Mesenchymal stem cell (in vitro differentiated cells and primary cell): ENCODE measurements at regions not wholly inside any gene's neighbourhood (a gene's known extent, or its start where the extent isn't known, plus 50 kb on each side); places are given as distances from the start of the nearest gene placed in this dataset.

Experiments used
- DNase-seq: peaks from one replicate; pipeline ENCODE4 v3.0.0-alpha.2; 2013
- H2AFZ ChIP-seq: one replicate; pipeline ENCODE4 v1.6.1; 2013; ENCODE audit warnings: low read depth, mild to moderate bottlenecking, control low read depth, inconsistent platforms, low read length, moderate library complexity
- H2AK5ac ChIP-seq: 2 replicates; pipeline ENCODE4 v1.6.1; 2013; ENCODE audit warnings: low read length, moderate library complexity, mild to moderate bottlenecking, inconsistent platforms; ENCODE audit not compliant: severe bottlenecking
- H2BK120ac ChIP-seq: one replicate; pipeline ENCODE4 v1.6.1; 2013; ENCODE audit warnings: low read depth, mild to moderate bottlenecking, inconsistent platforms, low read length, moderate library complexity
- H2BK12ac ChIP-seq, 2 experiments: one replicate each; pipeline ENCODE4 v1.6.1; 2013; ENCODE audit warnings: inconsistent platforms in 2 of 2, low read length in 2 of 2, mild to moderate bottlenecking in 2 of 2, moderate library complexity in 2 of 2, control low read depth in 1 of 2
- H2BK15ac ChIP-seq: one replicate; pipeline ENCODE4 v1.6.1; 2013; ENCODE audit warnings: mild to moderate bottlenecking, low read depth, inconsistent platforms; ENCODE audit not compliant: poor library complexity, severe bottlenecking
- H2BK5ac ChIP-seq: 2 replicates; pipeline ENCODE4 v1.6.1; 2013; ENCODE audit warnings: low read depth, mild to moderate bottlenecking, low read length, control low read depth, inconsistent platforms; ENCODE audit not compliant: poor library complexity, severe bottlenecking
- H3K14ac ChIP-seq, 2 experiments: one replicate each; pipeline ENCODE4 v1.6.1; 2013; ENCODE audit warnings: inconsistent platforms in 2 of 2, low read length in 2 of 2, control low read depth in 1 of 2, mild to moderate bottlenecking in 1 of 2, moderate library complexity in 1 of 2
- H3K18ac ChIP-seq, 2 experiments: one replicate each; pipeline ENCODE4 v1.6.1; 2013; ENCODE audit warnings: inconsistent platforms in 2 of 2, low read length in 2 of 2, control low read depth in 1 of 2, low read depth in 1 of 2, mild to moderate bottlenecking in 1 of 2
- H3K23ac ChIP-seq, 2 experiments: one replicate each; pipeline ENCODE4 v1.6.1; 2013; ENCODE audit warnings: inconsistent platforms in 2 of 2, low read length in 2 of 2, mild to moderate bottlenecking in 2 of 2, moderate library complexity in 2 of 2, control low read depth in 1 of 2
- H3K27ac ChIP-seq: 2 replicates; pipeline ENCODE4 v1.5.1; 2013; ENCODE audit warnings: mild to moderate bottlenecking, moderate library complexity, low read length, control low read depth, inconsistent platforms; ENCODE audit not compliant: poor library complexity, severe bottlenecking
- H3K27me3 ChIP-seq, 2 experiments: 2 replicates each; pipeline versions ENCODE4 v1.6.1 to v1.7.0; 2013; ENCODE audit warnings: low read length in 2 of 2, mild to moderate bottlenecking in 2 of 2, moderate library complexity in 2 of 2, control low read depth in 1 of 2, inconsistent platforms in 1 of 2; ENCODE audit not compliant: control insufficient read depth in 1 of 2, insufficient read depth in 1 of 2
- H3K36me3 ChIP-seq, 2 experiments: 2 replicates each; pipeline versions ENCODE4 v1.6.1 to v1.7.0; 2013; ENCODE audit warnings: low read length in 2 of 2, control low read depth in 1 of 2, inconsistent platforms in 1 of 2, low read depth in 1 of 2, mild to moderate bottlenecking in 1 of 2; ENCODE audit not compliant: insufficient read depth in 2 of 2, control insufficient read depth in 1 of 2
- H3K4ac ChIP-seq, 2 experiments: one replicate each; pipeline ENCODE4 v1.6.1; 2013; ENCODE audit warnings: inconsistent platforms in 2 of 2, low read length in 2 of 2, mild to moderate bottlenecking in 2 of 2, moderate library complexity in 2 of 2, control low read depth in 1 of 2, low read depth in 1 of 2
- H3K4me1 ChIP-seq: 2 replicates; pipeline ENCODE4 v1.6.1; 2013; ENCODE audit warnings: low read depth, low read length, control low read depth; ENCODE audit not compliant: control insufficient read depth, insufficient read depth
- H3K4me2 ChIP-seq: 2 replicates; pipeline ENCODE4 v1.6.1; 2013; ENCODE audit warnings: low read length, mild to moderate bottlenecking, inconsistent platforms; ENCODE audit not compliant: poor library complexity, severe bottlenecking
- H3K4me3 ChIP-seq, 2 experiments: 2 replicates each; pipeline versions ENCODE4 v1.5.1 to v1.7.0; 2013; ENCODE audit warnings: low read length in 2 of 2, mild to moderate bottlenecking in 2 of 2, control low read depth in 1 of 2, low read depth in 1 of 2; ENCODE audit not compliant: insufficient read depth in 1 of 2
- H3K79me1 ChIP-seq: replicated peaks from 2 replicates; pipeline ENCODE4 v1.6.1; 2013; ENCODE audit warnings: mild to moderate bottlenecking, control low read depth, low read length, inconsistent platforms; ENCODE audit not compliant: poor library complexity, severe bottlenecking
- H3K9ac ChIP-seq: 2 replicates; pipeline ENCODE4 v1.7.0; 2013; ENCODE audit warnings: mild to moderate bottlenecking, low read length, moderate library complexity
- H3K9me3 ChIP-seq: 2 replicates; pipeline ENCODE4 v1.7.0; 2013; ENCODE audit warnings: mild to moderate bottlenecking, low read length; ENCODE audit not compliant: control insufficient read depth
- H4K8ac ChIP-seq: one replicate; pipeline ENCODE4 v1.6.1; 2013; ENCODE audit warnings: inconsistent platforms, mild to moderate bottlenecking, low read length, moderate library complexity
- H4K91ac ChIP-seq: one replicate; pipeline ENCODE4 v1.6.1; 2013; ENCODE audit warnings: mild to moderate bottlenecking, low read length, inconsistent platforms
- WGBS: methylation state at CpG from one replicate; pipeline ENCODE4 v1.1.7; 2013; ENCODE audit warnings: mixed read lengths; 5-methylcytosine and 5-hydroxymethylcytosine counted together

- Histone ChIP-seq H3K4me1 (no peaks in the 10 kb centered on the region), H3K4me2 (no peak overlapping the region), H3K36me3 (no peaks in the 10 kb centered on the region), H2BK15ac (no peak overlapping the region), H4K8ac (no peak overlapping the region), H3K14ac (no peak overlapping the region), H3K4me3 (no peak overlapping the region), H2BK120ac (no peak overlapping the region), H4K91ac (no peak overlapping the region), H3K9ac (no peak overlapping the region), H3K18ac (no peak overlapping the region), H2AFZ (no peak overlapping the region), H2AK5ac (no peak overlapping the region), H2BK12ac (no peak overlapping the region), H3K27ac (no peak overlapping the region), H3K27me3 (no peaks in the 10 kb centered on the region), H3K79me1 (no peaks in the 10 kb centered on the region), H3K23ac (no peak overlapping the region), H3K9me3 (no peaks in the 10 kb centered on the region), H2BK5ac (no peak overlapping the region), H3K4ac (no peak overlapping the region)
- WGBS: 87% methylated on average over 3 of the region's 4 CpGs
- no peak for DNase-seq
These were observed 906.0 kb upstream of the CHAC2 start for GRCh38 chr2:52861596-52861995.

- no peak overlapping the region for H3K4me3 ChIP-seq
- no peak overlapping the region for H3K27ac ChIP-seq
- H3K9ac ChIP-seq: no peak overlapping the region
- H2BK12ac ChIP-seq: no peak overlapping the region
- no peak for DNase-seq
- H4K8ac ChIP-seq: no peak overlapping the region
- no peak overlapping the region for H2BK120ac ChIP-seq
- H3K14ac ChIP-seq: no peak overlapping the region
- H2BK5ac ChIP-seq: no peak overlapping the region
- no peaks in the 10 kb centered on the region for H3K79me1 ChIP-seq
- H3K4me1 ChIP-seq: no peaks in the 10 kb centered on the region
- H4K91ac ChIP-seq: no peak overlapping the region
- no peaks in the 10 kb centered on the region for H3K36me3 ChIP-seq
- no peak overlapping the region for H3K18ac ChIP-seq
- no peak overlapping the region for H2AK5ac ChIP-seq
- no peak overlapping the region for H2BK15ac ChIP-seq
- no peak overlapping the region for H3K23ac ChIP-seq
- H3K27me3 ChIP-seq: no peaks in the 10 kb centered on the region
- no peak overlapping the region for H2AFZ ChIP-seq
- WGBS: 94% methylated on average over 2 of the region's 2 CpGs
- H3K4me2 ChIP-seq: no peak overlapping the region
- H3K4ac ChIP-seq: no peak overlapping the region
- H3K9me3 ChIP-seq: no peaks in the 10 kb centered on the region
These were observed 908.5 kb upstream of the CHAC2 start for GRCh38 chr2:52859065-52859464.

GRCh38 chr2:52857722-52858121 is 909.9 kb upstream of the CHAC2 start:
- H4K8ac ChIP-seq: no peak overlapping the region
- no peak overlapping the region for H2BK120ac ChIP-seq
- no peak overlapping the region for H3K9ac ChIP-seq
- DNase-seq: no peak
- WGBS: no CpG with 5 or more reads among the region's 3 CpGs
- H3K4me1 ChIP-seq: no peaks in the 10 kb centered on the region
- H3K4ac ChIP-seq: no peak overlapping the region
- H2AK5ac ChIP-seq: no peak overlapping the region
- no peak overlapping the region for H2AFZ ChIP-seq
- no peak overlapping the region for H2BK5ac ChIP-seq
- H3K14ac ChIP-seq: no peak overlapping the region
- H3K27ac ChIP-seq: no peak overlapping the region
- H3K9me3 ChIP-seq: no peaks in the 10 kb centered on the region
- no peak overlapping the region for H3K18ac ChIP-seq
- H2BK12ac ChIP-seq: no peak overlapping the region
- H3K27me3 ChIP-seq: no peaks in the 10 kb centered on the region
- no peak overlapping the region for H3K4me3 ChIP-seq
- no peaks in the 10 kb centered on the region for H3K79me1 ChIP-seq
- no peak overlapping the region for H3K4me2 ChIP-seq
- no peak overlapping the region for H4K91ac ChIP-seq
- H3K36me3 ChIP-seq: no peaks in the 10 kb centered on the region
- no peak overlapping the region for H2BK15ac ChIP-seq
- no peak overlapping the region for H3K23ac ChIP-seq

GRCh38 chr2:52852006-52852405 is 915.6 kb upstream of the CHAC2 start:
- H3K23ac ChIP-seq: no peak overlapping the region
- H3K4me1 ChIP-seq: no peaks in the 10 kb centered on the region
- no peak overlapping the region for H2AFZ ChIP-seq
- H3K4me3 ChIP-seq: no peak overlapping the region
- H3K9me3 ChIP-seq: peaks cover 11% of the 10 kb centered on the region
- no peak overlapping the region for H3K4ac ChIP-seq
- no peak overlapping the region for H3K4me2 ChIP-seq
- H3K27me3 ChIP-seq: no peaks in the 10 kb centered on the region
- no peak overlapping the region for H3K18ac ChIP-seq
- H4K8ac ChIP-seq: no peak overlapping the region
- H2BK120ac ChIP-seq: no peak overlapping the region
- no peak overlapping the region for H2BK15ac ChIP-seq
- H3K27ac ChIP-seq: no peak overlapping the region
- no peak overlapping the region for H3K14ac ChIP-seq
- H3K79me1 ChIP-seq: no peaks in the 10 kb centered on the region
- H2BK12ac ChIP-seq: no peak overlapping the region
- WGBS: 91% methylated on average over 7 of the region's 7 CpGs
- no peaks in the 10 kb centered on the region for H3K36me3 ChIP-seq
- H4K91ac ChIP-seq: no peak overlapping the region
- DNase-seq: no peak
- H3K9ac ChIP-seq: no peak overlapping the region
- H2BK5ac ChIP-seq: no peak overlapping the region
- H2AK5ac ChIP-seq: no peak overlapping the region
